Pancreas (tissue), 10 donors: ENCODE measurements at regions not wholly inside any gene's neighbourhood (a gene's known extent, or its start where the extent isn't known, plus 50 kb on each side); places are given as distances from the start of the nearest gene placed in this dataset.
"Not testable (repeated sequence)": the region's sequence is repeated elsewhere in the genome, so short reads cannot be mapped to it uniquely, and the experiment has no call there.

Experiments
- ATAC-seq, 4 donors: fragments of 200-7000 bp; cut with Tn5 transposase; one replicate each; pipeline versions ENCODE4 v1.8.0 to v1.9.1; 2020; ENCODE audit warnings: mild to moderate bottlenecking in 4 of 4, moderate library complexity in 4 of 4
- DNase-seq, 6 donors: peaks; one replicate each; pipeline ENCODE4 v3.0.0-alpha.2; 2020
- FAIRE-seq: peaks from 2 replicates; lab custom pipeline; 2012; peaks lifted over from hg19 to GRCh38; lab: Jason Lieb, UNC
- H3K27ac ChIP-seq, 4 donors: fragments of 200-600 bp; sonication (generic); 1 replicate in 3 of 4; 2 replicates in 1 of 4; pipeline versions ENCODE4 v1.5.0 to v1.8.0; 2020
- H3K27me3 ChIP-seq, 4 donors: fragments of 200-600 bp; one replicate each; pipeline ENCODE4 v1.8.0; 2021
- H3K36me3 ChIP-seq, 3 donors: fragments of 200-600 bp; sonication (generic) in 1 of 3; one replicate each; pipeline versions ENCODE4 v1.5.0 to v1.8.0; 2020 to 2021
- H3K4me1 ChIP-seq, 3 donors: fragments of 200-600 bp; one replicate each; pipeline ENCODE4 v1.8.0; 2021
- H3K4me3 ChIP-seq, 4 donors: fragments of 200-600 bp; sonication (generic) in 2 of 4; one replicate each; pipeline versions ENCODE4 v1.5.0 to v1.8.0; 2020 to 2021
- H3K9me3 ChIP-seq, 4 donors: fragments of 200-600 bp; one replicate each; pipeline ENCODE4 v1.8.0; 2021
- WGBS, 2 donors: extraction: QIAGEN DNeasy Blood & Tissue Kit; methylation state at CpG; one replicate each; pipeline ENCODE4 v1.1.7; 2013; 5-methylcytosine and 5-hydroxymethylcytosine counted together
- intact Hi-C, 3 donors: fragments of 100-400 bp; cut with DNase I; formaldehyde crosslinking; loops; one replicate each; pipeline versions ENCODE4 v1.11.1 to v1.14.2; 2022
- TF ChIP-seq, protein P1 (sequence below), 4 donors: fragments of 200-600 bp; sonication (generic) in 3 of 4; IDR thresholded peaks; one replicate each; pipeline versions ENCODE4 v1.5.0 to v1.8.0; 2021; ENCODE audit warnings: antibody characterized with exemption in 4 of 4
- donor health status: healthy with polysubstance abuse.
- donor health status: DM: no; HTN: no; CAD: no; lungs with moderate emphysema.
- donor health status: DM: no; HTN: no; CAD: no.
- donor health status: control.
- donor health status: control.
- donor health status: Bipolar disorder and iron deficiency.
- donor health status: DM: yes; HTN: yes; CAD: no.
- donor health status: DM: no; HTN: no; CAD: no.
- donor health status: DM: no; HTN: no; CAD: no.
- donor health status: DM: yes; HTN: yes; CAD: no.

DNA sequence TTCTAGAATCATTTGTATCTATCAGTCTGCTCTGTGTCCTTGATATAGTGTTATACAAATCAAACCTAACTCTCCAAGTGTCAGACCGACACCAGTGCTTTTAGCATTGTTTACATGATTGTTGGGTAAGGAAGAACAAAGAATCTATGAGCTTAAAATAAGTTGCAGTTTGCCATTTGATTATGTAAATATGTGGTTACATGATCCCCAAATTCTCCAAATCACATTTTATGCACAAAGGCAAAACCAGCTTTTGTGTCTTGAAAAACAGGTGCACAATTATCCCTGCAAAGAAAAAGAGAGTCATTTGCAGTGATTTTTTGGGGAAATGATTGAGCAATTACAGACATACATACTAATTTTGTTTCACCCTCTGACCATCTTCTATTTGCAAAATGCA, 652.6 kb upstream of the CHAC2 start:
- 80 to 82% methylated on average over 1 of the region's 1 CpG for WGBS, 2 donors
- DNase-seq = no peak
- Histone ChIP-seq H3K4me3 (no peak overlapping the region), H3K36me3 (no peaks in the 10 kb centered on the region), H3K4me1 (no peaks in the 10 kb centered on the region), H3K9me3 (no peaks in the 10 kb centered on the region), H3K27me3 (no peaks in the 10 kb centered on the region), H3K27ac (no peak overlapping the region)
- no peak for ATAC-seq
- FAIRE-seq = no peak
- TF ChIP-seq, protein P1, sequence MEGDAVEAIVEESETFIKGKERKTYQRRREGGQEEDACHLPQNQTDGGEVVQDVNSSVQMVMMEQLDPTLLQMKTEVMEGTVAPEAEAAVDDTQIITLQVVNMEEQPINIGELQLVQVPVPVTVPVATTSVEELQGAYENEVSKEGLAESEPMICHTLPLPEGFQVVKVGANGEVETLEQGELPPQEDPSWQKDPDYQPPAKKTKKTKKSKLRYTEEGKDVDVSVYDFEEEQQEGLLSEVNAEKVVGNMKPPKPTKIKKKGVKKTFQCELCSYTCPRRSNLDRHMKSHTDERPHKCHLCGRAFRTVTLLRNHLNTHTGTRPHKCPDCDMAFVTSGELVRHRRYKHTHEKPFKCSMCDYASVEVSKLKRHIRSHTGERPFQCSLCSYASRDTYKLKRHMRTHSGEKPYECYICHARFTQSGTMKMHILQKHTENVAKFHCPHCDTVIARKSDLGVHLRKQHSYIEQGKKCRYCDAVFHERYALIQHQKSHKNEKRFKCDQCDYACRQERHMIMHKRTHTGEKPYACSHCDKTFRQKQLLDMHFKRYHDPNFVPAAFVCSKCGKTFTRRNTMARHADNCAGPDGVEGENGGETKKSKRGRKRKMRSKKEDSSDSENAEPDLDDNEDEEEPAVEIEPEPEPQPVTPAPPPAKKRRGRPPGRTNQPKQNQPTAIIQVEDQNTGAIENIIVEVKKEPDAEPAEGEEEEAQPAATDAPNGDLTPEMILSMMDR (IDR thresholded peaks at IDR 0.05) = no peak
- intact Hi-C loops = no loop called here

DNA sequence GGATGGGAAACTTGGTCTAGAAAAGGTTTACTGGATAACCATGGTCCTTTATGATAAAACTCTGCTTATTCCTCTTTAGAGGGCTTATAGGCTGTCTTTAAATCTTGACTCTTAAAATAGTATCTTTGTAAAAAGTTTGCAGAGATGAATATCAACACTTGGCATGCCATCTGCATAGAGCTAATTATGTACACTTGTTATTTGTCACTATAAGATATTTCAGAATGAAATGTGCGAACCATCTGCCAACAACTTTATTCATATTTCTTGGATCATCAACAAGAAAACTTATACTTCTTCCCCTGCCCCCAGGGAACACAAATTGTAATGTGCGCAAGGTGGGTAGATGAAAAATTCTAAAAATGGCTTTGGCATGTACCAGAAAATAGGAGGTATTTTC, 653.0 kb upstream of the CHAC2 start:
- DNase-seq (no peak), ATAC-seq (no peak), FAIRE-seq (no peak)
- H3K4me1 ChIP-seq = no peaks in the 10 kb centered on the region
- WGBS, 2 donors = 94 to 98% methylated on average over 2 of the region's 2 CpGs
- TF ChIP-seq, protein P1 (IDR thresholded peaks at IDR 0.05) = no peak
- H3K27ac ChIP-seq = no peak overlapping the region
- H3K9me3 ChIP-seq = no peaks in the 10 kb centered on the region
- no peaks in the 10 kb centered on the region for H3K36me3 ChIP-seq
- intact Hi-C loops = no loop called here
- H3K27me3 ChIP-seq = no peaks in the 10 kb centered on the region
- no peak overlapping the region for H3K4me3 ChIP-seq

DNA sequence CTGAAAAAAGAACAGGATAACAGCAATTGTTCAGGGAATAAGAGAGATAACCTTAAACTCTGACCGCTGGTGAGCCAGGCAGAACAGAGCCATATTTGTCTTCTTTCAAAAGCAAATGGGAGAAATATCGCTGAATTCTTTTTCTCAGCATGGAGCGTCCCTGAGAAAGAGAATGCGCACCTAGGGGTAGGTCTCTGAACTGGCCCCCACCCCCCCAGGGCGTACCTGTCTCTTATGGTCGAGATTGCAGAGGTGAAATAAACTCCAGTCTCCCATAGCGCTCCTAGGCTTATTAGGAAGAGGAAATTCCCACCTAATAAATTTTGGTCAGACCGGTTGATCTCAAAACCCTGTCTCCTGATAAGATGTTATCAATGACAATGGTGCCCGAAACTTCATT, 655.2 kb upstream of the CHAC2 start:
- H3K4me3 ChIP-seq, intact Hi-C loops, H3K27ac ChIP-seq, H3K9me3 ChIP-seq, ATAC-seq, DNase-seq, H3K36me3 ChIP-seq, H3K4me1 ChIP-seq, FAIRE-seq, H3K27me3 ChIP-seq: not testable (repeated sequence)
- 83 to 87% methylated on average over 9 of the region's 9 CpGs for WGBS, 2 donors

DNA sequence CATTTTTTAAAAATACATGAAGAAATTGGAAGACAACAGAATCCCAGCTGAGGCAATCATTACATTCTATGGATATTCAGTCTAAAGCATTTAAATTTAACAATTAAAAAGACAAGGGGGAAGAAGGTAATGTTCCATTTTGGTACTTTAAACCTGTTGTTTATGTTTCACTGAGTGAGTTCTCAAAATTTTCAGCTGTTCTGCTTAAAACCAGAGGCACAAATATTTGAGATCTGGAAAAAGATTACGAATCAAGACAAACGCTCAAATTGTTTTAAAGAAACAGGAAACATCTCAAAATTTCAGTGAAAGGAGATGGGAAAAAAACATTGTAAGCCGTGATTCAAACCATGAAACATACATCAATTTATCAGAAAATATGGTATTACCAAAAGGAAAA, 656.2 kb upstream of the CHAC2 start:
- intact Hi-C loops = no loop called here

DNA sequence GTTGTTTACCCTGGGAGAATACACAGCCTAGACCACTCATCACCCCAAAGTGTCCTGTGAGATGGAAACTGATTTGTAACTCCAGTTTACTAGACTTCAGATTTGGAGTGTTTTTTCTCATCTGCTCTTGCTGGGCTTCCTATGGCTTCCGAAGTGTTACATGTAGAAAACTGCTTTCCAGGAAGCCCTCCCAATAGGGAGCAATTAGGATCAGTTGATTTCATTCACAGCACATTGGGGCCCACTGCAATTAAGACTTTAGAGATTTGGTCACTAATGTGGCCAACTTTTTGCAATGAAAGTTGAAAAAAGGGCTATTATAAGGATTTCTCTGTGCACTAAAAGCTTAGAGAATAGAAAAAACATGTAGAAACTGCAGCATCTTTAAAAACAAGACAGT, 656.6 kb upstream of the CHAC2 start:
- ATAC-seq (no peak), FAIRE-seq (no peak), DNase-seq (no peak)
- intact Hi-C loops = no loop called here
- Histone ChIP-seq H3K4me3 (no peak overlapping the region), H3K36me3 (no peaks in the 10 kb centered on the region), H3K27ac (no peak overlapping the region), H3K9me3 (no peaks in the 10 kb centered on the region), H3K27me3 (no peaks in the 10 kb centered on the region), H3K4me1 (no peaks in the 10 kb centered on the region)
- TF ChIP-seq, protein P1 (IDR thresholded peaks at IDR 0.05) = no peak
- 86 to 93% methylated on average over 1 of the region's 1 CpG for WGBS, 2 donors

More for the DNA sequence above, 656.2 kb upstream of the CHAC2 start:
- Histone ChIP-seq H3K27ac (no peak overlapping the region), H3K4me1 (no peaks in the 10 kb centered on the region), H3K4me3 (no peak overlapping the region), H3K27me3 (no peaks in the 10 kb centered on the region), H3K9me3 (no peaks in the 10 kb centered on the region), H3K36me3 (no peaks in the 10 kb centered on the region)
- ATAC-seq (no peak), DNase-seq (no peak), FAIRE-seq (no peak)
- TF ChIP-seq, protein P1 (IDR thresholded peaks at IDR 0.05) = no peak
- 80 to 82% methylated on average over 3 of the region's 3 CpGs for WGBS, 2 donors
